WI38 (cell line): ENCODE measurements at regions not wholly inside any gene's neighbourhood (a gene's known extent, or its start where the extent isn't known, plus 50 kb on each side); places are given as distances from the start of the nearest gene placed in this dataset.

ENCODE experiments used
- H3K4me3 ChIP-seq: 2 replicates; pipeline ENCODE4 v1.5.1; 2011; ENCODE audit warnings: low read depth, mild to moderate bottlenecking, control low read depth, low read length
- CTCF ChIP-seq: IDR thresholded peaks from 2 replicates; pipeline ENCODE4 v1.5.1; 2012; ENCODE audit warnings: low read depth, mild to moderate bottlenecking, control low read depth, low read length

- H3K4me3 ChIP-seq: no peak overlapping the region
- TF ChIP-seq CTCF: no peak
Measured at GRCh38 chr4:66653937-66654336, 891.4 kb downstream of the CENPC start.

- no peak for TF ChIP-seq CTCF
- H3K4me3 ChIP-seq: no peak overlapping the region
Measured at GRCh38 chr4:66649236-66649635, 896.1 kb downstream of the CENPC start.

GRCh38 chr4:66647926-66648325 is 897.4 kb downstream of the CENPC start:
- TF ChIP-seq CTCF: no peak
- no peak overlapping the region for H3K4me3 ChIP-seq

- no peak for TF ChIP-seq CTCF
- H3K4me3 ChIP-seq: no peak overlapping the region
Measured at GRCh38 chr4:66647476-66647875, 897.8 kb downstream of the CENPC start.

GRCh38 chr4:66640233-66640990 is 904.9 kb downstream of the CENPC start:
- no peak for TF ChIP-seq CTCF
- no peak overlapping the region for H3K4me3 ChIP-seq

GRCh38 chr4:66639361-66639760 is 905.9 kb downstream of the CENPC start:
- H3K4me3 ChIP-seq: no peak overlapping the region
- TF ChIP-seq CTCF: no peak

GRCh38 chr4:66636349-66636748 is 909.0 kb downstream of the CENPC start:
- TF ChIP-seq CTCF: no peak
- no peak overlapping the region for H3K4me3 ChIP-seq
